Stimulated activated CD8-positive, alpha-beta memory T cell treated with anti-CD3 and anti-CD28 coated beads, Interleukin-7, amount 100 ng/mL, for 48 hours (primary cell): ENCODE measurements at regions not wholly inside any gene's neighbourhood (a gene's known extent, or its start where the extent isn't known, plus 50 kb on each side); places are given as distances from the start of the nearest gene placed in this dataset.

Source experiments
- DNase-seq, 2 donors: peaks; one replicate each; pipeline ENCODE4 v3.0.0-alpha.2; 2020; ENCODE audit warnings: low read depth in 1 of 2; ENCODE audit errors: extremely low read depth in 1 of 2

GRCh38 chr2:83695530-83695929 lies 763.5 kb downstream of the SUCLG1 start:
- no peak for DNase-seq

GRCh38 chr2:83695037-83695436 lies 764.0 kb downstream of the SUCLG1 start:
- no peak for DNase-seq

- no peak for DNase-seq
Observed at GRCh38 chr2:83689402-83689801, 769.7 kb downstream of the SUCLG1 start.

GRCh38 chr2:83686863-83687262 lies 772.2 kb downstream of the SUCLG1 start:
- DNase-seq = no peak

- DNase-seq = no peak
Observed at GRCh38 chr2:83674050-83674449, 785.0 kb downstream of the SUCLG1 start.

- DNase-seq = no peak
Observed at GRCh38 chr2:83665894-83666293, 793.2 kb downstream of the SUCLG1 start.

GRCh38 chr2:83665154-83665553 lies 793.9 kb downstream of the SUCLG1 start:
- no peak for DNase-seq

- no peak for DNase-seq
Observed at GRCh38 chr2:83661711-83662110, 797.4 kb downstream of the SUCLG1 start.

- DNase-seq = no peak
Observed at GRCh38 chr2:83654091-83654611, 804.9 kb downstream of the SUCLG1 start.

- no peak for DNase-seq
Observed at GRCh38 chr2:83650898-83651297, 808.2 kb downstream of the SUCLG1 start.

GRCh38 chr2:83650161-83650560 lies 808.9 kb downstream of the SUCLG1 start:
- DNase-seq = no peak

- no peak for DNase-seq
Observed at GRCh38 chr2:83640506-83640905, 818.6 kb downstream of the SUCLG1 start.

GRCh38 chr2:83633423-83633822 lies 825.7 kb downstream of the SUCLG1 start:
- no peak for DNase-seq

GRCh38 chr2:83630351-83630750 lies 828.7 kb downstream of the SUCLG1 start:
- no peak for DNase-seq

GRCh38 chr2:83615511-83615910 lies 843.6 kb downstream of the SUCLG1 start:
- DNase-seq = no peak

GRCh38 chr2:83613178-83613577 lies 845.9 kb downstream of the SUCLG1 start:
- no peak for DNase-seq

- DNase-seq = no peak
Observed at GRCh38 chr2:83602753-83603152, 856.3 kb downstream of the SUCLG1 start.

GRCh38 chr2:83596592-83597282 lies 862.3 kb downstream of the SUCLG1 start:
- DNase-seq = no peak

- DNase-seq = no peak
Observed at GRCh38 chr2:83595926-83596325, 863.2 kb downstream of the SUCLG1 start.

- DNase-seq = no peak
Observed at GRCh38 chr2:83595121-83595690, 863.9 kb downstream of the SUCLG1 start.

- no peak for DNase-seq
Observed at GRCh38 chr2:83594241-83595120, 864.6 kb downstream of the SUCLG1 start.

- DNase-seq = no peak
Observed at GRCh38 chr2:83587309-83587708, 871.8 kb downstream of the SUCLG1 start.
